Stimulated activated CD4-positive, alpha-beta T cell treated with anti-CD3 and anti-CD28 coated beads, Interleukin-15, amount 100 ng/mL, for 1 hour (primary cell): ENCODE measurements at regions not wholly inside any gene's neighbourhood (a gene's known extent, or its start where the extent isn't known, plus 50 kb on each side); places are given as distances from the start of the nearest gene placed in this dataset.

Experiments used
- DNase-seq, 2 donors: peaks; one replicate each; pipeline ENCODE4 v3.0.0-alpha.2; 2020; ENCODE audit warnings: low read depth in 1 of 2, low spot score in 1 of 2

DNA sequence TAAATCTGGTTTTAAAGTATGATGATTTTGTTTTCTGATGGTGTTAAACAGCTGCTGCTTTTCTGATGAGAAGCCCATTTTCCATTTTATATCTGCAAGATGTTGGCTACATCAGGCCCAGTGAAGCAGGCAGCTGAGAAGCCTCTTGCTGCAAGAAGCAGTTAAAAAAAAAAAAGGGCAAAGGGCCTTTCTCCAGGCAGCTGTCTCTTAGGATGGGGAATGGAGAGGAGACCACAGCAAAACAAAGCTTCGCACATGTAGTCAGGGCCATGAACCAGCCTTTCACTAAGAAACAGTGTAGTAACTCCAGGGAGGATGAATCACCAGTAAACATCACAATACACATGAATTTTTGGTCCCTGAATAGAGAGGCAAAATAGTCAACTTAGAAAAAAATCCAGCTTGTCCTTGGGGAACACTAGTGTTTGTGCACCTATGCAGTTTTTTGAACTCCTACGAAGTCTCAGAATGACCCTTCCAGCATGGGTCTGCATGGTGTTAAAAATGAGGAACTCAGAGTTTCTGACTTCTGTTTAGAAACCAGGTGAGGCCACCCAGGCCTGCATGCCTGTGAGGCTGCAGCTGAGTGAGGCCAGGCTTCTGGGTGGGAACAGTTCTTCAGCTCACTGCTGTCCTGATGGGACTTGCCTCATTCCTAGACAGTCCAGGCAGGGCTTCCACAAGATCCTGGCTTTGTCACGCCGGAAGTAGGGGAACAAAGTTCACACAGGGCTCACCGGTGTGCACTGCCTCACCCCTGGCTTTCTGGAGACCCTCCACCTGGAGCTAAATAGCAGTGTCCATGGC, 518.7 kb downstream of the MCTP2 start:
- no peak for DNase-seq

DNA sequence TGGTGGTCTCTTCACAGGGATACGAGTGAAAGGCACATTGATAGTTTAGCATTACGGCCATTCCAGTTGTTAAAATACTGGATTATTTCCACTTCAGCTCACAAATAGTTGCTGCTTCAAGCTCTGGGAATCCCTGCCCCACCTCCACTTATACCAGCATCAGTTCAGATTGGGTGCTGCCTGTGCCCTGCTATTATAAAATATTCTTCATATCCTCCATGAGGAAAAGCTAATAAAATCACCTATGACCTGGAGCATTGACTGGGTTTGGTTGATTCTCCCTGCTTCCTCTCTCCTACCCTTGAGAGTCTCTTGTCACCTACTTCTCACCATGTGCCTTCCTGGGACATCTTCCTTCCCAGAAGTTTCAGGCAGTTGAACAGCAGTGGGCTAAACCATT, 529.0 kb downstream of the MCTP2 start:
- DNase-seq, result no peak

DNA sequence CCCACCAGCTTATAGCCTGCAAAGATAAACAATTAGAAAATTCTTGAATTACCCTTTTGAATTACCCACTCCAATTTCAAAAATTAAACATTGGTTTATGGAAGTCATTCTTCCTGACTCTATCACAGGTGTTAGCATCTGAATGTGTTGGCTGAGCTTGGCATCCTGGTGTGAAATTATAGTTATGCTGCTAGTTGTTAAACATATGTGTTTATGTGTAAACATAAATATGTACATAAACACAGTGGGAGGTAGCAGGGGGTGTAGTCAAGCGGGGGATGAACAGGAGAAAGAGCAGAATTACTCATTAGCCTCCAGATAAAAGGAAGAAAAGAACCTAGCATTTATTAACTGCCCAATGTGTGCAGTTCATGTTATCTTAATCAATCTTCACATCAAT, 530.2 kb downstream of the MCTP2 start:
- DNase-seq, result no peak

DNA sequence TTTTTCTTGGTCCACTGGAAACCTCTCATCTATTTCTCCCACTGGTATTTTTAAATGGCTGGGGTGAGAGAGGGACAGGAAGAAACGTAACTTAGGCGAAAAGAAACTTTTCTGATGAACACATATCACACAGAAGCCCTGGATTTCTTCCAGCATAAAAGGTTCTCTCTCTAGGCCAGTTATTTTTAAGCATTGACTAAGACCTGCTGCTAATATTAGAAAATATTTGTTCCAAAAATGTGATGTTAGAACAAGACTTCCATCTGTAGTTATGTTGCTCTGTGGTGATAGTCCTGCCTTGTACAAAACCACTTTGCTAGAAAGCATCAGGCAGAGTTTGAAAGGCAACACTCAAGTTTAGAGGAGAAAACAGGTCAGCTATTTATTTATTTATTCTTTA, 537.7 kb downstream of the MCTP2 start:
- no peak for DNase-seq

DNA sequence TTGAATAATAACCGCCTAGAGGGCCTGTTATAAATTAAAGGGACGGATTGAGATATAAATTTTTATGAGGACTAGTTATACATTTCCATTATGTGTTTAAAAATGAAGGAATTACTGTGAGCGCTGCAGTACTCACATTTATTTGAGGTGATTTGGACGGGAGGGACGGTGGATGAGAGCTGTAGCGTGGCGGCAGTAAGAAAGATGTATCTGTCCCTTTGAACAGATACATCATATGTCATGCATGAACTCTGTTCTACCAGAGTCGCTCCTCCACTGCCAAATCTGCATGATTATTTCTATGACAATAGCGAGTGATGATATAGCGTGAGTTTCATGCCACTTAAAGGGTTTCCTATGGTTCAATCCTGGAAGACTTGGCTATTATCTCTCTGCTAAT, 538.8 kb downstream of the MCTP2 start:
- DNase-seq, result no peak

DNA sequence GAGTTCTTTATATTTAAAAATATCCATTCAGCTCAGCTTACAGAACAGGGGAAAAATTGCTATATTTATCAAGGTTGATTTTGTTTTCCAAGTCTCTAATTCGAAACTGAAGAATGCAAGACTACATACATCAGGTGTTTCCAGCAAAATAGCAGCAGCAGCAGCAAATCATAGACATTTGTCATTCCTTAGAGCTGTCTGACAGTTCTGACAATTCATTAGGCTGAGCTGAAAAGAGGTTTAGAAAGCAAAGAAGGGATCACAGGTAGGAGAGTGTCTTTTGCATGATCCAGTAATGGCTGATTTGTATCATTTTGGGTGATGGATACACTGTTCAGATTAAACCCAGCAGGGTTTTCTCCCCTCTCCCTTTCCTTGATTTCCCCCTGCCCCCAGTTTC, 545.7 kb downstream of the MCTP2 start:
- no peak for DNase-seq

DNA sequence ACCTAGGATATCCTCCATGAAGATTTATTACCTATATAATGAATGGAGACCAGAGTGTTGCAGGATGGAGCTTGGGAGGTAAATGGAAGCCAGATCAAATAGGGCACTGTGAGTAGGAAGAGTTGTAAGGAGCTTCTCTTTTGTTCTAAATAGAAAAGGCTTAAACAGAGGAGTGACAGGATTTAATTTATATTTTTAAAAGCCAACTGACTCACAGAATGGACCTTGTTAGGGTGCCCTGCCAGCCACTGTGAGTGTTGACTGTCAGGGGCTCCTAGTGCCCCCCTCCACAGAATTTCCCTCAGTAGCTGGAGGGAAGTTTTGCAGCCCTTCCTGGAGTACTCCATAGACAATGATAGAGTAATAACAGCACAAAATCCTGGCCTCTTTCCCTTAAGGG, 547.5 kb downstream of the MCTP2 start:
- no peak for DNase-seq

DNA sequence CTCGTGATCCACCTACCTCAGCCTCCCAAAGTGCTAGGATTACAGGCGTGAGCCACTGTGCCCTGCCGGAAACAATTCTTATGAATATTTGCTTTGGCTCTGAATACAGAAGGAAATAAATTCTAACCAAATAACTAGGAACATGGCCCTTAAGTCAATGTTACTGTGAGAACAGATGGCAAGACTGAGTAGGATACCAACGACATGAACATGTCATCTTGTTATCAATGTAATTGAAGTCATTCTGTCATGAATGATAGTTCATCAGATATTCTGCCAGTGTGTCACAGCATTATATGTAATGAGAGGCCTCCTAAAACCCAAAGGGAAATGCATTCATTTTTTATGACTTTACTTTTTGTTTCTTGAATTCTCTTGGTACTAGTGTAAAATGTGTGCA, 548.8 kb downstream of the MCTP2 start:
- no peak for DNase-seq

DNA sequence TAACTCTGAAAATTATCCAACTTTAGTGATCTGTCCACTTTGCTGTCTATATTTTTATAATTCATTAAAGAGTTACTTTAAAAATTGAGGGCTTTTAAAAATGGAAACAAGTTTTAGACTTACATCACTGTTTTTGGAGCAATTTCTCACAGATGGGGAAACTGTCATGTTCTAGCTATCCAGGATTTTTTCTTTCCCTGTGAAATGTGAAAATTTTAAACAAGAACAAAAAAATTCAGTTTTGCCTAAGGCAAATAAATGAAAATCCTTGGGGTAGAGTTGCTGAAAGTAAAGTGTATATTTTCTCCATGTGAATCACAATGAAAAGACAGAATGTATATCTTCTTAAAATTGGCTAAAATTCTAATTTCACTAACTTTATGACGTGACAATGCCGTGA, 553.7 kb downstream of the MCTP2 start:
- DNase-seq, result no peak

DNA sequence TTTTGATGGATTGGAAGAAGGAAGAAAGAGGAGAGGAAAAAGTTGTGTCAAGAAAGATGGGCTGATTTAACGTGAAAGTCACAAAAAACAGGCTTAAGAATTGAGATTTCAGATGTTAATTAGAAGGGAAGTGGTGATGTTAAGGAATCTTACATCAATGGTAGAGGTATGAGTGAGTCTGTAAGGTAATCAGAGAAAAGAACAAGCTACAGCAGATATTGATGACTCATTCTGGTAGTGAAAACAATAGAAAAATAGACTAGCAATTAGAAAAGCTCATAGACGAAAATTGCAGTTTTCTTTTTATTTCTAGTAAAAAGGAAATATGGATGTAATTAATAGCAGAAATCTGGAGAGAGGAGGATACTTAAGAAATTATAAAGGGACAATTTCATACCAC, 559.6 kb downstream of the MCTP2 start:
- no peak for DNase-seq

DNA sequence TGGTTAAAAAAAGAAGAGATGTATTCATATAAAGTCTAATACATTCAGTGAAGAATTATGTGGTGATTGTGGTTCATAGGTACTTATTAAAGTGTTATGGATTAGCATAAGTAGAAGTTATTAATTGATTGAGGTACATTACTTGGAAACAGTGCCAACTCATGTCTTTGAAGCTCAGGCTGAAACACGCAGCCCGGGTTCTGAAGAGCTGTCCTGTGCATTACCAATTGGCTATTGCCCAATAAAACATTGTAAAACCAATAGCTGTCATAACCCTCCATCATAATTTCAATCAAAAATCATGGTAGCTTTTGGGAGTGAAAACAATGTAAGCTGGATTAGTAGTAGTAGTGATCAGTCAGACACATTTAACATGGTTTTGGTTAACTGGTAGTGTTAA, 560.1 kb downstream of the MCTP2 start:
- no peak for DNase-seq

DNA sequence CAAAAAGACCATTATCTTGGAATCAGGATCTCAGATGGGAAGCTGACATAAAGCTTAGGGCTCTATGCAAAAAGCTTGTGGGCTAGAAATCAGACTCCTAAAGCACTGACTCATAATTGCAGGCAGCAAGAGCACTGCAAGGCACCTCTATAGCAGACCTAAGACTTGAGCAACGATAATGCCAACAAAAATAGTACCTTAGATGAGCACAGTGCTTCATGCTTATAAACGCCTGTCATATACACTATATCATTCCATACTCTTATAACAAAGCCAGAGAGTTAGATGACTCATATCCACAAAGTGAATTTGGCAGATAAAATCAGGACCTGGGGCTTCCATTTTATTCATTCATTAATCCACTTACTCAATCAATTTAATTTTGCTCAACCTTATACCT, 560.8 kb downstream of the MCTP2 start:
- DNase-seq, result no peak

DNA sequence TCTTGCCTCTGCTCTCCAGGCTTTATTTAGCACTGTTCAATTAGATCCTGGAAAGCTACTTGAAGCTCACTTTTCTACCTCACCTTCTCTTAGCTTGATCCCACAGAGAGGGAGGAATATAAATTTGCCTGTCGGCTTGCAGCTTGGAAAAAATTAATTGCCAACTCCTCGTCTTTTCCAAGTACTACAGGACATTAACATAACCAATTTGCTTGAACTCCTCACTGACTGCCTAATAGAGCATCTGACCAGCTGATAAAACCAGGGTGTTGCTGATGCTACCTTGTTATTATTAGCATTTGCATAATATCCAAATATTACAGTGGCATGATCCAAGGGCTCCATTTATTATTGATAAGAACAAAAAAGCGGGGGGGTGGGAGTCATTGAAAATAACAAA, 561.8 kb downstream of the MCTP2 start:
- DNase-seq, result no peak

DNA sequence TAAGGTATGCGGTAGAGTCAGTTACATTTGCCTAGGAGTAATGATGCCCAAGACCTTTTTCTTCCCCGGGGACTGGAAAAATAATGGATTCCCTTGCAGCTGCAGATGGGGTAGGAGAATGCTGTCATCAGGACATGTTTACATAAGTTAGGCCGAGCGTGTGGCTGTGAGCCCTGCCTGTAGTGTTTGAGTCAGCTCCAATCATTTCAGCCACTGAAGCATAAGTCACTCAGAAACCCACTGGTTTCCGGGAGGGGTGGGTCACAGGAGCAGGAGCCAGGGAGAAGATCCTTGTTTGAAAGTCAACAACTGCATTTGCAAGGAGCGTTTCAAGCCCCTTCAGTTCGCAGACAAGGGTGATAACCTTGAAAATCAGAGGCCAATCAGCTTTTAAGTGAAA, 562.3 kb downstream of the MCTP2 start:
- DNase-seq, result no peak

DNA sequence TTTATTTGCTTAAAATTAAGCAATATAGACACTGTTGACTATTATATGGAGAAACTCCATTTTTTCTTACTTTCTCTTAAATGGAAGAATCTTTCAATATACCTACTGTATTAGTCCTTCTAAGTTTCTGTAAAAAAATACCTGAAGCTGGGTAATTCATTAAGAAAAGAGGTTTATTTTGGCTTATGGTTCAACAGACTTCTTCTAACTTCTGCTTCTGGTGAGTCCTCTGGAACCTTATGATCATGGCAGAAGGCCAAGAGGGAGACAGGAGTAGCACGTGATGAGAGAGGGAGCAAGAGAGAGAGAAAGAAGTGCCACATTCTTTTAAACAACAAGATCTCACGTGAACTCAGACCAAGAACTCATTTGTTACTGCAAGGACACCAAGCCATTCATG, 573.3 kb downstream of the MCTP2 start:
- DNase-seq, result no peak

DNA sequence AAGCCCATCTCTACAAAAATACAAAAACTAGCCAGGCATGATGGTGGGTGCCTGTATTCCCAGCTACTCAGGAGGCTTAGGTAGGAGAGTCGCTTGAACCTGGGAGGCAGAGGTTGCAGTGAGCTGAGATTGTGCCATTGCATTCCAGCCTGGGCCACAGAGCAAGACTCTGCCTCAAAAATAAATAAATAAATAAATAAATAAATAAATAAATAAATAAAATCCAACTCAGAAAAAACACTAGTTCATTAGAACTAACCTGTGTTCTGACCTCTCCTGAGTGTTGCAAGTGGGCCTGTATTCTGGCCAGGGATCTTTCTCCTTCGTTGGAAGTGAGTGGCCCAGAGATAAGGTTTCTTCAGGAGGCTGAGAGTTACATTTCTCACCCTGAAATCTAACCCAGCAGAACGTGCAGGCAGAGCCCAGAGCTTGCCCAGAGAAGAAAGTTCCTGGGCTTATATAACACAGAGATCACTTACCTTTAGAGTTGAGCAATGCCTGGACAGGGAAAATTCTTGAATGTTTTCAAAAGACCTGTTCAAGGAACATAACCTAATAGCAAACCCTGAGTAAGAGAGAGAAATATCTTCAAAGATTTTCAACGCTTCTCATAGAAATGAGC, 583.9 kb downstream of the MCTP2 start:
- no peak for DNase-seq

DNA sequence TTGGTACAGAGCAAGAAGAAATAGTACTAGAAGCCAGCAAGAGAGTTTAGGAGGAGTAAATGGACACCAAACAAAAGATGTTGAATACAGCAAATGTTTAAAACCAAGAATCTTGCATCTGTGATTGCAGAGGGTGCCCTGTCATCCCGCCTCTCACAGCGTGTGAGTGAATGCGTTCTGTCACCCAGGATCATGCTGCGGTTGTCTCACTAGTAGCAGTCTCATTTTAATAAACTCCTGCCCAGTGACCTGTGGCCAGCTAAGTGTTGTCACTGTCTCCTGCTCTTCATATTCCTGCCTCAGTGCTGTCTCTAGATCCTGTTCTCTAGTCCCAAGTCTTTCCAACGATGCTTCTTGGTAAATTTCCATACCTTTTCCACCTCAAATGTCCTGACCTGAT, 584.6 kb downstream of the MCTP2 start:
- no peak for DNase-seq

DNA sequence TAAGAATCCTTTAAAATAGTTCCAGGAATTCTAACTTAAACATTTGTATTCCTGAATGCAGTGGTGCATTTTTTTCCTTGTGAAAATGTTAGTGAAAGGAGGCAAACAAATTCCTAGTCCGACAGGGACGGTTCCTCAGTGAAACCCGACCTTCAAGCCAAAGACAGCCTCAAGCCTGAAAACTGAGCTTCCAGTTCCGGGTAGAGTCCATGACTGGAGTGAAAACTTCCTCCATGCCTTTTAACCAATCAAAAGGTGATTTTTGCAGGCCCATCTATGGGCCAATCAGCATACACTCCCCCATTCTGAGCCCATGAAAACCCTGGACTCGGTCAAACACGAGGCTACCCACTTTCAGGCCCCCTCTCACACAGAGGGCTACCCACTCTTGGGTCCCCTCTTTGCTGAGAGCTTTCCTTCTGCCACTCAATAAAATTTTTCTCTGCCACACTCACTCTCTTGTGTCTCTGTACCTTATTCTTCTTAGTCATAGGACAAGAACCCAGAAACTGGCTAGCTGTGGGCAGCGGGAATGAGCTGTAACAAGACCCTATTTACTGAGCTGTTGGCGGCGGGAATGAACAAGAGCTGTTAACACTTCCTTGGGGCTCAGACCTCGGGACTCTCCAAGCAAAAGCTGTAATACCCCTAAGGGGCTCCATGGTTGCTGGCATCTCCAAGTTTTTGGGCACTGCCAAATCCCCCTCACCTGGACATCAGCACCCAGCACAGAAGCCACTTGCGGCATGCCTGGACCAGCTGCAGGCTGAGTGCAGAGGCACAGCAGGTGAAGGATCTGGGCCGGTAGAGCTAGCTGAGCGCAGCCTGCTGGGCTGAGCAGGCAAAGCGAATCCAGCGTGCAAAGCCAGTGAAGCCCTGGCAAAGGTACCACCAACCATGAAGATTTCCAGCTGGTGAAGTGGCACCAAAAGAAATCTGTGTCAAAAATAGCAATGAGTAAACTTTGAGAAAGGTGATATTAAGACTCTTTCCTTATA, 598.8 kb downstream of the MCTP2 start:
- DNase-seq, result no peak

DNA sequence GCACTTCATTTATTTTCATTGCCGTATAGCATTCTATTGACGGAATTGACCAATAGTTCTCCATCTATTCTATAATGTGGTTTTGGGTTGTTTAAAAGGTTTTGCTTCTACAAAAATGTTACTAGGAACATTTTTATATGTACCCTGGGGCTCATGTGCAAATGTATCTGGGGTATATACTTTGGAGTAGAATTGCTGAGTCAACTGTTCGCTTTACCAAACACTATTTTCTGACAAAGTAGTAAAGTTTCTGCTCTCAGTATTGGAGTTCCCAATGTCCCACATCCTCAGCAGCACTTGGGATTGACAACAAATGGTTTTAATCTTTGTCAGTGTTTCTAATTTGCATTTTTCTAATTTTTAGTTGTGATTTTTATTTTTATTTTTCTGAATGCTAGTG, 602.6 kb downstream of the MCTP2 start:
- DNase-seq, result no peak

DNA sequence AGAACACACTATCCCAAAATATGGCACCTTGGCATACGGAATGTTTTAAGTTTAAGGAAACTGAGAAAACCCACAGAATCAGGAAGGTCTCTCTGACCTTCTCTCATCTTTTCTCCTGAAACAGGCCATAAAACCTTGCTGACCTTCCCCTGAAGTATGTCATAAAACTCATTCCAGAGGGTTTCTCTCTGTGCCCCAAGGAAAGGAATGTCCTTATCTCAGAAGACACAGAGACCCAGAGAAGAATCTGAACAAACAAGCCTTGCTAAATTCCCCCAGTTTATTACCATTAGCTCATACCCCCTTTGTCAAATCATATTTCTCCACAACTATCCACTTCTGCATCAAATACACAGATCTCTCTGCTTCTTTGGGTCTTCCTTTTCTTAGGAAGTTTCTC, 603.1 kb downstream of the MCTP2 start:
- DNase-seq, result no peak

DNA sequence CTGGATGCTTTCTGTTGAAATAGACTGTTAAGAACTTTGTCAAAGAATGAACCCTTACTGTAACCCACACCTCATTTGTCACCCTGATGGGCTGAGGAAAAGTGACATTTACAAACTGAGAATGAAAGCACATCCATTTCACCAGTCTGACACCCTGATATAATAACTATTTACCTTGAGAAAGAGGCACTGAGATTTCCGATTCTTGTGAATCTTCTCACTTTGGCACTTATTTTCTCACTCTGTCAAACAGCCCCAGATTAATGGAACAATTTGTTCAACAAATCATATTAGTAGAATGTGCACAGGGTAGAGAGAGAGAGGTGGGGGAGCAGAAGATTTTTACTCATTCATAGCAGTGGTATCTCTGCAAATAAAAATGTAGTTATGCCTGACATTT, 606.9 kb downstream of the MCTP2 start:
- DNase-seq, result no peak
